Colonic mucosa (tissue), 4 donors: ENCODE measurements at regions not wholly inside any gene's neighbourhood (a gene's known extent, or its start where the extent isn't known, plus 50 kb on each side); places are given as distances from the start of the nearest gene placed in this dataset.

Experiments
- DNase-seq: peaks from one replicate; pipeline ENCODE4 v3.0.0-alpha.2; 2020
- H3K27ac ChIP-seq: fragments of 200-600 bp; one replicate; pipeline ENCODE4 v1.8.0; 2021
- H3K27me3 ChIP-seq: fragments of 200-600 bp; one replicate; pipeline ENCODE4 v1.8.0; 2021
- H3K36me3 ChIP-seq: fragments of 200-600 bp; one replicate; pipeline ENCODE4 v1.8.0; 2021
- H3K4me1 ChIP-seq: fragments of 200-600 bp; one replicate; pipeline ENCODE4 v1.8.0; 2021; ENCODE audit warnings: mild to moderate bottlenecking
- H3K4me3 ChIP-seq: fragments of 200-600 bp; one replicate; pipeline ENCODE4 v1.8.0; 2021
- H3K9ac ChIP-seq, 2 donors: one replicate each; pipeline ENCODE4 v1.7.0; 2013; ENCODE audit warnings: control low read depth in 2 of 2, low read depth in 2 of 2, low read length in 2 of 2
- H3K9me3 ChIP-seq: fragments of 200-600 bp; one replicate; pipeline ENCODE4 v1.8.0; 2021
- CTCF ChIP-seq: fragments of 200-600 bp; IDR thresholded peaks from one replicate; pipeline ENCODE4 v1.8.0; 2022; ENCODE audit warnings: antibody characterized with exemption, mild to moderate bottlenecking
- intact Hi-C: fragments of 100-400 bp; cut with DNase I; formaldehyde crosslinking; loops from one replicate; pipeline ENCODE4 v1.14.1; 2022
- donor health status: healthy.
- donor health status: DM: no; HTN: no; CAD: no.
- donor health status: DM: no; HTN: no; CAD: no.

- no peak for DNase-seq
- intact Hi-C loops, result no loop called here
- no peak overlapping the region for H3K9ac ChIP-seq
- no peaks in the 10 kb centered on the region for H3K36me3 ChIP-seq
- no peaks in the 10 kb centered on the region for H3K4me1 ChIP-seq
- no peaks in the 10 kb centered on the region for H3K9me3 ChIP-seq
- H3K4me3 ChIP-seq, result no peak overlapping the region
- no peak overlapping the region for H3K27ac ChIP-seq
- H3K27me3 ChIP-seq, result no peaks in the 10 kb centered on the region
- TF ChIP-seq CTCF, result no peak
Measured at GRCh38 chr11:116509551-116509950, 263.2 kb downstream of the BUD13 start.

GRCh38 chr11:116507849-116508695 is 264.7 kb downstream of the BUD13 start:
- no peak overlapping the region for H3K27ac ChIP-seq
- H3K9me3 ChIP-seq, result no peaks in the 10 kb centered on the region
- DNase-seq, result no peak
- H3K4me1 ChIP-seq, result no peaks in the 10 kb centered on the region
- intact Hi-C loops, result no loop called here
- H3K36me3 ChIP-seq, result no peaks in the 10 kb centered on the region
- no peak for TF ChIP-seq CTCF
- no peak overlapping the region for H3K4me3 ChIP-seq
- no peak overlapping the region for H3K9ac ChIP-seq
- H3K27me3 ChIP-seq, result no peaks in the 10 kb centered on the region

- Histone ChIP-seq H3K36me3 (no peaks in the 10 kb centered on the region), H3K9me3 (no peaks in the 10 kb centered on the region), H3K27ac (no peak overlapping the region), H3K27me3 (no peaks in the 10 kb centered on the region), H3K9ac (no peak overlapping the region), H3K4me1 (no peaks in the 10 kb centered on the region), H3K4me3 (no peak overlapping the region)
- TF ChIP-seq CTCF, result no peak
- intact Hi-C loops, result no loop called here
- DNase-seq, result no peak
Measured at GRCh38 chr11:116507016-116507415, 265.8 kb downstream of the BUD13 start.

- no peak for DNase-seq
- no peaks in the 10 kb centered on the region for H3K27me3 ChIP-seq
- H3K36me3 ChIP-seq, result no peaks in the 10 kb centered on the region
- no peak overlapping the region for H3K27ac ChIP-seq
- H3K9me3 ChIP-seq, result no peaks in the 10 kb centered on the region
- intact Hi-C loops, result no loop called here
- no peak overlapping the region for H3K9ac ChIP-seq
- H3K4me3 ChIP-seq, result no peak overlapping the region
- no peaks in the 10 kb centered on the region for H3K4me1 ChIP-seq
- no peak for TF ChIP-seq CTCF
Measured at GRCh38 chr11:116506263-116506825, 266.4 kb downstream of the BUD13 start.

GRCh38 chr11:116505298-116506262 is 267.2 kb downstream of the BUD13 start:
- H3K9ac ChIP-seq, result no peak overlapping the region
- no peak overlapping the region for H3K27ac ChIP-seq
- H3K9me3 ChIP-seq, result no peaks in the 10 kb centered on the region
- no peak for TF ChIP-seq CTCF
- no peaks in the 10 kb centered on the region for H3K36me3 ChIP-seq
- DNase-seq, result no peak
- intact Hi-C loops, result no loop called here
- H3K4me1 ChIP-seq, result no peaks in the 10 kb centered on the region
- H3K27me3 ChIP-seq, result no peaks in the 10 kb centered on the region
- no peak overlapping the region for H3K4me3 ChIP-seq
